Testis (tissue), 2 donors: ENCODE measurements at regions not wholly inside any gene's neighbourhood (a gene's known extent, or its start where the extent isn't known, plus 50 kb on each side); places are given as distances from the start of the nearest gene placed in this dataset.

Experiments
- DNase-seq: peaks from one replicate; pipeline ENCODE4 v3.0.0-alpha.2; 2019
- H3K27ac ChIP-seq, 2 donors: fragments of 200-600 bp; sonication (generic); one replicate each; pipeline ENCODE4 v1.5.1; 2019
- H3K27me3 ChIP-seq: fragments of 200-600 bp; sonication (generic); one replicate; pipeline ENCODE4 v1.5.1; 2019
- H3K36me3 ChIP-seq: fragments of 200-600 bp; sonication (generic); one replicate; pipeline ENCODE4 v1.5.1; 2017; ENCODE audit warnings: low read depth; ENCODE audit errors: missing control alignments
- H3K4me1 ChIP-seq: fragments of 200-600 bp; sonication (generic); one replicate; pipeline ENCODE4 v1.5.1; 2019
- H3K4me3 ChIP-seq, 2 donors: fragments of 200-600 bp; sonication (generic); one replicate each; pipeline ENCODE4 v1.5.1; 2017 to 2019
- H3K9me3 ChIP-seq: fragments of 200-600 bp; sonication (generic); one replicate; pipeline ENCODE4 v1.5.1; 2017
- POLR2A ChIP-seq: fragments of 450-650 bp; IDR thresholded peaks from one replicate; pipeline ENCODE4 v1.6.1; 2017; ENCODE audit warnings: antibody characterized with exemption, mild to moderate bottlenecking, moderate library complexity
- WGBS, 2 donors: methylation state at CpG; one replicate each; pipeline ENCODE4 v1.1.5; 2018; 5-methylcytosine and 5-hydroxymethylcytosine counted together
- intact Hi-C: fragments of 100-400 bp; cut with DNase I; formaldehyde crosslinking; loops from one replicate; pipeline ENCODE4 v1.15.1; 2023; ENCODE audit warnings: low total_unique reads
- TF ChIP-seq, protein P1 (sequence below), 3 experiments: fragments of 450-650 bp in 2 of 3; fragments of 200-600 bp in 1 of 3; sonication (generic) in 1 of 3; IDR thresholded peaks; one replicate each; pipeline ENCODE4 v1.5.1; 2016 to 2019; ENCODE audit warnings: antibody characterized with exemption in 3 of 3, mild to moderate bottlenecking in 2 of 3, moderate library complexity in 1 of 3

DNA sequence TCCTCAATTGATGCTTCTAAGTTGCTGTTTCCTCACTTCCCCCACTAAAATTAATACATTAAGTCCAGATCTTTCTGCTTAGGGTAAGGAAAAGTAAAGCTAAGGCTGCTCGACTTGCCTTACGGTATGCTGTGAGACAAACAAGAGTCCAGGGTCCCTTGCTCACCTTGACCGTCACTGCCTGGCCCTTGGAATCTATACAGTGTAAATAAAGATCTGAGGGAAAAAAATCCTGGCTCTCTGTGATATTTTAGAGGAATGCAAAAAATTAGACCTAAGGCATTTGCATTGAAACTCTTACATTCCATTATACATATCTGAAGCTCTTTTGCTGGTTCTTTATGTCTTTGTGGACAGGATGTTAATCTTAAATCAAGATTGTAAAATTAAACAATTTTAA is 129.6 kb upstream of the HCCS start:
- WGBS, 2 donors = 89 to 97% methylated on average over 3 of the region's 3 CpGs
- no peaks in the 10 kb centered on the region for H3K36me3 ChIP-seq
- no peak overlapping the region for H3K27ac ChIP-seq
- H3K27me3 ChIP-seq = no peaks in the 10 kb centered on the region
- DNase-seq = no peak
- no peaks in the 10 kb centered on the region for H3K9me3 ChIP-seq
- intact Hi-C loops = no loop called here
- TF ChIP-seq POLR2A = no peak
- TF ChIP-seq, protein P1, sequence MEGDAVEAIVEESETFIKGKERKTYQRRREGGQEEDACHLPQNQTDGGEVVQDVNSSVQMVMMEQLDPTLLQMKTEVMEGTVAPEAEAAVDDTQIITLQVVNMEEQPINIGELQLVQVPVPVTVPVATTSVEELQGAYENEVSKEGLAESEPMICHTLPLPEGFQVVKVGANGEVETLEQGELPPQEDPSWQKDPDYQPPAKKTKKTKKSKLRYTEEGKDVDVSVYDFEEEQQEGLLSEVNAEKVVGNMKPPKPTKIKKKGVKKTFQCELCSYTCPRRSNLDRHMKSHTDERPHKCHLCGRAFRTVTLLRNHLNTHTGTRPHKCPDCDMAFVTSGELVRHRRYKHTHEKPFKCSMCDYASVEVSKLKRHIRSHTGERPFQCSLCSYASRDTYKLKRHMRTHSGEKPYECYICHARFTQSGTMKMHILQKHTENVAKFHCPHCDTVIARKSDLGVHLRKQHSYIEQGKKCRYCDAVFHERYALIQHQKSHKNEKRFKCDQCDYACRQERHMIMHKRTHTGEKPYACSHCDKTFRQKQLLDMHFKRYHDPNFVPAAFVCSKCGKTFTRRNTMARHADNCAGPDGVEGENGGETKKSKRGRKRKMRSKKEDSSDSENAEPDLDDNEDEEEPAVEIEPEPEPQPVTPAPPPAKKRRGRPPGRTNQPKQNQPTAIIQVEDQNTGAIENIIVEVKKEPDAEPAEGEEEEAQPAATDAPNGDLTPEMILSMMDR (IDR thresholded peaks at IDR 0.05) = no peak
- H3K4me1 ChIP-seq = no peaks in the 10 kb centered on the region
- no peak overlapping the region for H3K4me3 ChIP-seq

DNA sequence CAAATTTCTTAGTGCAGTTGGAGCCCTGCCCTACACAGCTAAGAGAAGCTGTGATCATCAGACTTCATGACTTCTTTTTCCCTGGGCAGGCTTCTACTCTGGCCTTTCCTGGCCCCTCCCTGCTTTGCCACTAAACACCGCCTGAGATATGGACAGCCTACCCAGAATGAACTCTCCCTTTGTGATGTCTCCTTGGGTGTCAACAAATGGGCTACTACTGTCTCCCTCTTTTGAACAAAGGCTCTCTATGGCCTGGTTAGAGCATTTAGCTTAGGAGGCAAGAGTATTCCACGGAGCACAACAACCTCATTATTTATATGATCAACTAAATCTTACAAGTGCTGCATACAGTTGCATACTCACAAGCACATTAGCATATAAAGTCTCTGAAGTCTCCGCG is 127.6 kb upstream of the HCCS start:
- no peak for TF ChIP-seq POLR2A
- TF ChIP-seq, protein P1 (IDR thresholded peaks at IDR 0.05) = no peak
- no peaks in the 10 kb centered on the region for H3K27me3 ChIP-seq
- H3K4me3 ChIP-seq = no peak overlapping the region
- intact Hi-C loops = no loop called here
- no peaks in the 10 kb centered on the region for H3K36me3 ChIP-seq
- no peak for DNase-seq
- H3K27ac ChIP-seq = no peak overlapping the region
- H3K4me1 ChIP-seq = no peaks in the 10 kb centered on the region
- WGBS, 2 donors = 83 to 100% methylated on average over 2 to 4 of the region's 4 CpGs
- no peaks in the 10 kb centered on the region for H3K9me3 ChIP-seq

DNA sequence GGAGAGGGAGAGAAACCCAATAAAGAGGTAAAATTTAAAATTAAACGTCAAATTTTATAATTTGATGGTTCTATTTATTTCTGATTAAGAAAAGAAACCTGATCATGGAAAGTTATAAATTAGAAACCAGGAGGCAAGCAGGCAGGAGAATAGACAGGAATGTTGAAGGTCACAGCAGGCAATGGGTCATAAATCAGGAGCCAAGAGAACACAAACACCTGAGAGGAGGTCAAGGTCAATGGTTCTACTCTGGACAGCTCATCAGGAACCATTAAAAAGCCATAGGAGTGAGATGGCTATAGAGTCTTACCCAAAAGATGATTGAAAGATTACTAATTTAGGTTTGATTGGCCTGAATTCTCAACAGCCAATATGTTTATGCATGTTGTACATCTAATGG is 126.9 kb upstream of the HCCS start:
- Histone ChIP-seq H3K4me3 (no peak overlapping the region), H3K9me3 (no peaks in the 10 kb centered on the region), H3K27me3 (no peaks in the 10 kb centered on the region), H3K27ac (no peak overlapping the region), H3K36me3 (no peaks in the 10 kb centered on the region), H3K4me1 (no peaks in the 10 kb centered on the region)
- 84 to 100% methylated on average over 1 of the region's 1 CpG for WGBS, 2 donors
- DNase-seq = no peak
- intact Hi-C loops = no loop called here
- TF ChIP-seq POLR2A = no peak
- TF ChIP-seq, protein P1 (IDR thresholded peaks at IDR 0.05) = no peak

DNA sequence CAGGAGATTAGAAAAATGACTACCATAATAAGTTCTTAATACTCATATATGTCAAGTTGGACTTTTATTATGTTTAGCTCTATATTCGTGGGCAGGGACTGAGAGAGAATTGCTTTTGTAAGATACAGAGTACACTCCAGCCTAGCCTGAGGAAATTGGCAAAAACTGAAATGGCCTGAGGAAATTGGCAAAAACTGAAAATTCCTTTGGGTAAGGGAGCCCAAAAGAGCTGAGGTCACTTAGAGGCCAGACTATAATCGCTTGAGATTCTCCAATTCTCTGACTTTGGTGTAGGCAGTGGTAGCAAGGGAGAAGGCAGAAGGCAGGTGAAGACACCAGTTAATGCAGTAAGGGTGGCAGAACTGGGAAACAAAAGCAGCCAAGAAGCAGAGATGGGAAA is 124.5 kb upstream of the HCCS start:
- no peaks in the 10 kb centered on the region for H3K4me1 ChIP-seq
- no peak for DNase-seq
- H3K9me3 ChIP-seq = no peaks in the 10 kb centered on the region
- H3K27ac ChIP-seq = no peak overlapping the region
- WGBS, 2 donors = 44 to 51% methylated on average over 2 of the region's 2 CpGs
- intact Hi-C loops = no loop called here
- no peak for TF ChIP-seq POLR2A
- TF ChIP-seq, protein P1 (IDR thresholded peaks at IDR 0.05) = no peak
- no peak overlapping the region for H3K4me3 ChIP-seq
- no peaks in the 10 kb centered on the region for H3K27me3 ChIP-seq
- no peaks in the 10 kb centered on the region for H3K36me3 ChIP-seq

DNA sequence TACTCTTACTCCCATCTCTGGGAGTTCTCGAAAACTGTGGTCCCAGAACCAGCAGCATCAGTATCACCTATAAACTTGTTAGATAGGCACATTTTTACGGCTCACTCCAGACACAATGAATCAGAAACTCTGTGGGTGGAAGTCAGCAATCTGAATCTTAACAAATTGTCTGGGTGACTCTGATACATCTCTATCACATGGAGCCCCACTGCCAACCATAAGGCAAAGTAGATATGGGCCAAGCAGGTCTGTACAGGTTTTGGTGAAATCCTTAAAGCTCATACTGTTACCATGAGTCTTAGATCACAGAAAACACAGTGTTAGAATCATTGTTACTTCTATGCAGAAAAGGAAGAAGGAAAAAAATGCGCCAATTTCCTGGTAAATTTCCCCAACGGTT is 122.5 kb upstream of the HCCS start:
- no peaks in the 10 kb centered on the region for H3K9me3 ChIP-seq
- no peak overlapping the region for H3K27ac ChIP-seq
- no peaks in the 10 kb centered on the region for H3K4me1 ChIP-seq
- intact Hi-C loops = no loop called here
- 93 to 98% methylated on average over 3 to 4 of the region's 4 CpGs for WGBS, 2 donors
- no peaks in the 10 kb centered on the region for H3K36me3 ChIP-seq
- no peak overlapping the region for H3K4me3 ChIP-seq
- no peak for DNase-seq
- H3K27me3 ChIP-seq = no peaks in the 10 kb centered on the region
- TF ChIP-seq POLR2A = no peak
- TF ChIP-seq, protein P1 (IDR thresholded peaks at IDR 0.05) = no peak
